Stimulated activated CD8-positive, alpha-beta memory T cell treated with anti-CD3 and anti-CD28 coated beads, Interleukin-4, amount 100 ng/mL, for 1 hour (primary cell): ENCODE measurements at regions not wholly inside any gene's neighbourhood (a gene's known extent, or its start where the extent isn't known, plus 50 kb on each side); places are given as distances from the start of the nearest gene placed in this dataset.

Experiments
- DNase-seq, 2 donors: peaks; one replicate each; pipeline ENCODE4 v3.0.0-alpha.2; 2020; ENCODE audit warnings: low read depth in 2 of 2, low spot score in 1 of 2

- DNase-seq = no peak
Observed at GRCh38 chr6:147903931-147904330, 395.4 kb downstream of the SAMD5 start.

GRCh38 chr6:147904416-147904815 is 395.9 kb downstream of the SAMD5 start:
- DNase-seq = no peak

- DNase-seq = no peak
Observed at GRCh38 chr6:147905711-147906110, 397.2 kb downstream of the SAMD5 start.

- DNase-seq = no peak
Observed at GRCh38 chr6:147906361-147906760, 397.9 kb downstream of the SAMD5 start.

- DNase-seq = no peak
Observed at GRCh38 chr6:147909640-147910039, 401.1 kb downstream of the SAMD5 start.

- no peak for DNase-seq
Observed at GRCh38 chr6:147910281-147910680, 401.8 kb downstream of the SAMD5 start.

- DNase-seq = no peak
Observed at GRCh38 chr6:147911057-147911456, 402.6 kb downstream of the SAMD5 start.

GRCh38 chr6:147911686-147912085 is 403.2 kb downstream of the SAMD5 start:
- no peak for DNase-seq

GRCh38 chr6:147922799-147923198 is 414.3 kb downstream of the SAMD5 start:
- DNase-seq = no peak

- no peak for DNase-seq
Observed at GRCh38 chr6:147924598-147924997, 416.1 kb downstream of the SAMD5 start.

- DNase-seq = no peak
Observed at GRCh38 chr6:147925826-147926225, 416.8 kb upstream of the SASH1 start.

- DNase-seq = no peak
Observed at GRCh38 chr6:147930745-147931144, 411.9 kb upstream of the SASH1 start.

GRCh38 chr6:147933224-147933623 is 409.4 kb upstream of the SASH1 start:
- no peak for DNase-seq

- no peak for DNase-seq
Observed at GRCh38 chr6:147935656-147936055, 407.0 kb upstream of the SASH1 start.

- no peak for DNase-seq
Observed at GRCh38 chr6:147936703-147937470, 405.8 kb upstream of the SASH1 start.

GRCh38 chr6:147941143-147941542 is 401.5 kb upstream of the SASH1 start:
- no peak for DNase-seq

GRCh38 chr6:147942363-147942762 is 400.3 kb upstream of the SASH1 start:
- no peak for DNase-seq

GRCh38 chr6:147944122-147944521 is 398.5 kb upstream of the SASH1 start:
- no peak for DNase-seq

GRCh38 chr6:147947521-147947920 is 395.1 kb upstream of the SASH1 start:
- DNase-seq = no peak

- DNase-seq = no peak
Observed at GRCh38 chr6:147949981-147950622, 392.5 kb upstream of the SASH1 start.

GRCh38 chr6:147950623-147950987 is 392.0 kb upstream of the SASH1 start:
- DNase-seq = no peak

- no peak for DNase-seq
Observed at GRCh38 chr6:147951726-147952125, 390.9 kb upstream of the SASH1 start.

- DNase-seq = no peak
Observed at GRCh38 chr6:147954938-147955337, 387.7 kb upstream of the SASH1 start.
